ENCODE measurements at regions not wholly inside any gene's neighbourhood (a gene's known extent, or its start where the extent isn't known, plus 50 kb on each side); places are given as distances from the start of the nearest gene placed in this dataset.

DNA sequence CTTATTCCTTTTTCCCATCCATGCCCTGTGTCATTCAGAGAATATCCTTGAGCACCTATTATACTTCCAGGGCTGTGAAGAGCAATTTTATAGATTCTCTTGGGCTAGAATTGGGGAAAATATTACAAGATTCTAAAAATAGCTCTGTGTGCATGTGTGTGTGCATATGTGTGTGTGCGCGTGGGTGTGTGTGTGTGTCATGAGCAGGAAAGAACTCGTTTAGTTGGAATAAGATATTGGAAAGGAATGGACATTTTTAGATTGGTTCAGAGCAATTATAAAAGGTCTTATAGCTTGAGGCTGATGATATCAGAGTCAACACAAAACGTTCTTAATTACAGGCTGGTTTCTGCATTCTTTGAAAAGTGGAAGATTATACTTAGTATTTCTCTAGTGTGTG lies 212.1 kb upstream of the COPS8 start:
- Histone ChIP-seq H3K36me3 (ENCODE audit: control insufficient read depth, insufficient read depth, low read length) (no peaks in the 10 kb centered on the region), H3K9ac (ENCODE audit: insufficient read depth, low read length) (no peak overlapping the region), H3K4me3 (replicated peaks in 1 of 4; ENCODE audit: control extremely low read depth in 1 of 4, insufficient read depth in 1 of 4, low read depth in 3 of 4, low read length in 4 of 4) (no peak overlapping the region), H3K79me2 (ENCODE audit: control insufficient read depth, insufficient read depth, low read length) (no peaks in the 10 kb centered on the region), H3K27me3 (ENCODE audit: control insufficient read depth, insufficient read depth, low read length) (no peaks in the 10 kb centered on the region), H4K20me1 (ENCODE audit: control insufficient read depth, extremely low read depth, insufficient read depth, low read length) (no peaks in the 10 kb centered on the region), H3K4me1 (ENCODE audit: control insufficient read depth, extremely low read depth, insufficient read depth, low read length) (no peaks in the 10 kb centered on the region), H3K9me3 (ENCODE audit: control insufficient read depth, insufficient read depth, low read depth, low read length) (no peaks in the 10 kb centered on the region), H3K4me2 (ENCODE audit: extremely low read depth, insufficient read depth, low read length) (no peak overlapping the region), H3K27ac (ENCODE audit: insufficient read depth, low read length) (no peak overlapping the region), H2AFZ (ENCODE audit: low read length) (no peak overlapping the region)
- TF ChIP-seq CTCF (conservative IDR thresholded peaks at IDR 0.05 in 1 of 2, IDR thresholded peaks at IDR 0.05 in 1 of 2; ENCODE audit: low read depth in 1 of 2, low read length in 2 of 2) (no peak), EZH2 (IDR thresholded peaks at IDR 0.05; ENCODE audit: low read length, missing control alignments) (no peak)
- peak in 1 of 2 donors; percentile 29 for DNase-seq (ENCODE audit: low read depth in 2 of 2)

GRCh38 chr2:236874866-236875481 lies 210.7 kb upstream of the COPS8 start:
- no peak for DNase-seq (ENCODE audit: low read depth in 2 of 2)
- Histone ChIP-seq H3K27me3 (ENCODE audit: control insufficient read depth, insufficient read depth, low read length) (no peaks in the 10 kb centered on the region), H3K36me3 (ENCODE audit: control insufficient read depth, insufficient read depth, low read length) (no peaks in the 10 kb centered on the region), H3K27ac (ENCODE audit: insufficient read depth, low read length) (no peak overlapping the region), H3K4me3 (replicated peaks in 1 of 4; ENCODE audit: control extremely low read depth in 1 of 4, insufficient read depth in 1 of 4, low read depth in 3 of 4, low read length in 4 of 4) (no peak overlapping the region), H2AFZ (ENCODE audit: low read length) (no peak overlapping the region), H3K4me1 (ENCODE audit: control insufficient read depth, extremely low read depth, insufficient read depth, low read length) (no peaks in the 10 kb centered on the region), H3K4me2 (ENCODE audit: extremely low read depth, insufficient read depth, low read length) (no peak overlapping the region), H3K79me2 (ENCODE audit: control insufficient read depth, insufficient read depth, low read length) (no peaks in the 10 kb centered on the region), H3K9ac (ENCODE audit: insufficient read depth, low read length) (no peak overlapping the region), H4K20me1 (ENCODE audit: control insufficient read depth, extremely low read depth, insufficient read depth, low read length) (no peaks in the 10 kb centered on the region), H3K9me3 (ENCODE audit: control insufficient read depth, insufficient read depth, low read depth, low read length) (no peaks in the 10 kb centered on the region)
- no peak for TF ChIP-seq EZH2 (IDR thresholded peaks at IDR 0.05; ENCODE audit: low read length, missing control alignments)
- no peak for TF ChIP-seq CTCF (conservative IDR thresholded peaks at IDR 0.05 in 1 of 2, IDR thresholded peaks at IDR 0.05 in 1 of 2; ENCODE audit: low read depth in 1 of 2, low read length in 2 of 2)

- Histone ChIP-seq H3K9ac (ENCODE audit: insufficient read depth, low read length) (no peak overlapping the region), H3K4me2 (ENCODE audit: extremely low read depth, insufficient read depth, low read length) (no peak overlapping the region), H3K36me3 (ENCODE audit: control insufficient read depth, insufficient read depth, low read length) (no peaks in the 10 kb centered on the region), H3K9me3 (ENCODE audit: control insufficient read depth, insufficient read depth, low read depth, low read length) (no peaks in the 10 kb centered on the region), H3K4me1 (ENCODE audit: control insufficient read depth, extremely low read depth, insufficient read depth, low read length) (no peaks in the 10 kb centered on the region), H3K27ac (ENCODE audit: insufficient read depth, low read length) (no peak overlapping the region), H4K20me1 (ENCODE audit: control insufficient read depth, extremely low read depth, insufficient read depth, low read length) (no peaks in the 10 kb centered on the region), H3K79me2 (ENCODE audit: control insufficient read depth, insufficient read depth, low read length) (no peaks in the 10 kb centered on the region), H2AFZ (ENCODE audit: low read length) (no peak overlapping the region), H3K4me3 (replicated peaks in 1 of 4; ENCODE audit: control extremely low read depth in 1 of 4, insufficient read depth in 1 of 4, low read depth in 3 of 4, low read length in 4 of 4) (no peak overlapping the region), H3K27me3 (ENCODE audit: control insufficient read depth, insufficient read depth, low read length) (no peaks in the 10 kb centered on the region)
- TF ChIP-seq CTCF (conservative IDR thresholded peaks at IDR 0.05 in 1 of 2, IDR thresholded peaks at IDR 0.05 in 1 of 2; ENCODE audit: low read depth in 1 of 2, low read length in 2 of 2) (no peak), EZH2 (IDR thresholded peaks at IDR 0.05; ENCODE audit: low read length, missing control alignments) (no peak)
- DNase-seq (ENCODE audit: low read depth in 2 of 2), result peak in 1 of 2 donors; percentile 18
These were observed 209.7 kb upstream of the COPS8 start for GRCh38 chr2:236875906-236876505.

Measured in fibroblast of lung (primary cell).